Endothelial cell (in vitro differentiated cells): ENCODE measurements at regions not wholly inside any gene's neighbourhood (a gene's known extent, or its start where the extent isn't known, plus 50 kb on each side); places are given as distances from the start of the nearest gene placed in this dataset.

Experiments
- DNase-seq: peaks from one replicate; pipeline ENCODE4 v3.0.0; 2021; ENCODE audit warnings: low spot score
- H3K27ac Mint-ChIP-seq: one replicate; pipeline ENCODE4 v1.8.0; 2021; ENCODE audit warnings: mixed read lengths, inconsistent platforms; ENCODE audit not compliant: unreplicated experiment
- H3K27me3 Mint-ChIP-seq: one replicate; pipeline ENCODE4 v1.8.0; 2021; ENCODE audit warnings: mild to moderate bottlenecking, moderate library complexity, mixed read lengths, inconsistent platforms; ENCODE audit not compliant: unreplicated experiment
- H3K36me3 Mint-ChIP-seq: one replicate; pipeline ENCODE4 v1.8.0; 2021; ENCODE audit warnings: mild to moderate bottlenecking, low read depth, mixed read lengths, inconsistent platforms; ENCODE audit not compliant: unreplicated experiment
- H3K4me1 Mint-ChIP-seq: one replicate; pipeline ENCODE4 v1.8.0; 2021; ENCODE audit warnings: mild to moderate bottlenecking, mixed read lengths, inconsistent platforms; ENCODE audit not compliant: unreplicated experiment
- H3K4me3 Mint-ChIP-seq: one replicate; pipeline ENCODE4 v1.8.0; 2021; ENCODE audit warnings: mild to moderate bottlenecking, mixed read lengths, inconsistent platforms; ENCODE audit not compliant: unreplicated experiment
- H3K9me3 Mint-ChIP-seq: one replicate; pipeline ENCODE4 v1.8.0; 2021; ENCODE audit warnings: mixed read lengths, inconsistent platforms; ENCODE audit not compliant: unreplicated experiment
- CTCF ChIP-seq: fragments of 200-600 bp; sonication (generic); IDR thresholded peaks from one replicate; pipeline ENCODE4 v1.5.0; 2021; ENCODE audit warnings: antibody characterized with exemption; ENCODE audit not compliant: unreplicated experiment

- H3K27ac Mint-ChIP-seq: no peak overlapping the region
- TF ChIP-seq CTCF: no peak
- H3K36me3 Mint-ChIP-seq: no peaks in the 10 kb centered on the region
- peaks cover 4% of the 10 kb centered on the region for H3K27me3 Mint-ChIP-seq
- H3K9me3 Mint-ChIP-seq: no peaks in the 10 kb centered on the region
- DNase-seq: no peak
- H3K4me1 Mint-ChIP-seq: peaks cover 4% of the 10 kb centered on the region
- no peak overlapping the region for H3K4me3 Mint-ChIP-seq
These were observed 268.8 kb downstream of the MID1IP1 start for GRCh38 chrX:39070009-39070408.

- Mint-ChIP-seq H3K27ac (no peak overlapping the region), H3K9me3 (no peaks in the 10 kb centered on the region), H3K27me3 (no peaks in the 10 kb centered on the region), H3K4me1 (no peaks in the 10 kb centered on the region), H3K4me3 (no peak overlapping the region), H3K36me3 (no peaks in the 10 kb centered on the region)
- no peak for DNase-seq
- no peak for TF ChIP-seq CTCF
These were observed 271.9 kb downstream of the MID1IP1 start for GRCh38 chrX:39073131-39073530.

GRCh38 chrX:39096599-39096998 is 295.3 kb downstream of the MID1IP1 start:
- no peak for TF ChIP-seq CTCF
- Mint-ChIP-seq H3K4me3 (no peak overlapping the region), H3K27me3 (no peaks in the 10 kb centered on the region), H3K27ac (no peak overlapping the region), H3K9me3 (no peaks in the 10 kb centered on the region), H3K36me3 (no peaks in the 10 kb centered on the region), H3K4me1 (no peaks in the 10 kb centered on the region)
- no peak for DNase-seq

- DNase-seq: no peak
- no peak for TF ChIP-seq CTCF
- H3K9me3 Mint-ChIP-seq: no peaks in the 10 kb centered on the region
These were observed 303.5 kb downstream of the MID1IP1 start for GRCh38 chrX:39104745-39105144.

GRCh38 chrX:39112143-39112542 is 310.9 kb downstream of the MID1IP1 start:
- no peaks in the 10 kb centered on the region for H3K27me3 Mint-ChIP-seq
- no peak overlapping the region for H3K4me3 Mint-ChIP-seq
- TF ChIP-seq CTCF: no peak
- H3K4me1 Mint-ChIP-seq: no peaks in the 10 kb centered on the region
- no peak for DNase-seq
- H3K27ac Mint-ChIP-seq: no peak overlapping the region
- H3K36me3 Mint-ChIP-seq: no peaks in the 10 kb centered on the region
- no peaks in the 10 kb centered on the region for H3K9me3 Mint-ChIP-seq

More at GRCh38 chrX:39104745-39105144, 303.5 kb downstream of the MID1IP1 start:
- Mint-ChIP-seq H3K27ac (no peak overlapping the region), H3K4me3 (no peak overlapping the region), H3K36me3 (no peaks in the 10 kb centered on the region), H3K27me3 (no peaks in the 10 kb centered on the region), H3K4me1 (no peaks in the 10 kb centered on the region)
